Germinal center (tissue), 1 donor: ENCODE measurements at regions not wholly inside any gene's neighbourhood (a gene's known extent, or its start where the extent isn't known, plus 50 kb on each side); places are given as distances from the start of the nearest gene placed in this dataset.

ENCODE experiments used
- DNase-seq: peaks from one replicate; pipeline ENCODE4 v3.0.0; 2012; ENCODE audit warnings: mixed read lengths, low spot score

- DNase-seq, result no peak
Measured at GRCh38 chr15:79373113-79373512, 59.0 kb upstream of the MINAR1 start.

- DNase-seq, result no peak
Measured at GRCh38 chr15:79373728-79374127, 58.4 kb upstream of the MINAR1 start.

GRCh38 chr15:79376383-79376782 is 55.8 kb upstream of the MINAR1 start:
- DNase-seq, result no peak

GRCh38 chr15:79378394-79379109 is 53.6 kb upstream of the MINAR1 start:
- DNase-seq, result no peak

- peak; percentile 67 for DNase-seq
Measured at GRCh38 chr15:79380755-79381497, 51.2 kb upstream of the MINAR1 start.

- DNase-seq, result no peak
Measured at GRCh38 chr15:79381593-79381992, 50.5 kb upstream of the MINAR1 start.
